Left ventricle myocardium inferior (tissue), 1 donor: ENCODE measurements at regions not wholly inside any gene's neighbourhood (a gene's known extent, or its start where the extent isn't known, plus 50 kb on each side); places are given as distances from the start of the nearest gene placed in this dataset.
A peak's percentile ranks its signal among the peaks of the same experiment; 100 is the strongest.

Experiments
- DNase-seq: peaks from one replicate; pipeline ENCODE4 v3.0.0-alpha.2; 2020
- H3K27ac ChIP-seq: fragments of 200-600 bp; replicated peaks from 2 replicates; pipeline ENCODE4 v1.8.0; 2021
- H3K27me3 ChIP-seq: fragments of 200-600 bp; 2 replicates; pipeline ENCODE4 v1.8.0; 2021; ENCODE audit warnings: low read depth
- H3K36me3 ChIP-seq: fragments of 200-600 bp; 2 replicates; pipeline ENCODE4 v1.8.0; 2021
- H3K4me1 ChIP-seq: fragments of 200-600 bp; 2 replicates; pipeline ENCODE4 v1.8.0; 2021
- H3K4me3 ChIP-seq: fragments of 200-600 bp; 2 replicates; pipeline ENCODE4 v1.8.0; 2021; ENCODE audit warnings: mild to moderate bottlenecking, moderate library complexity
- H3K9me3 ChIP-seq: fragments of 200-600 bp; replicated peaks from 2 replicates; pipeline ENCODE4 v1.8.0; 2021
- CTCF ChIP-seq: fragments of 200-600 bp; IDR thresholded peaks from 2 replicates; pipeline ENCODE4 v1.8.0; 2021; ENCODE audit warnings: antibody characterized with exemption, mild to moderate bottlenecking, borderline replicate concordance
- intact Hi-C: fragments of 100-400 bp; cut with micrococcal nuclease; formaldehyde crosslinking; loops from one replicate; pipeline ENCODE4 v1.11.0; 2022
- donor health status: DM: no; HTN: yes; CAD: no; lungs with severe emphysema.

DNA sequence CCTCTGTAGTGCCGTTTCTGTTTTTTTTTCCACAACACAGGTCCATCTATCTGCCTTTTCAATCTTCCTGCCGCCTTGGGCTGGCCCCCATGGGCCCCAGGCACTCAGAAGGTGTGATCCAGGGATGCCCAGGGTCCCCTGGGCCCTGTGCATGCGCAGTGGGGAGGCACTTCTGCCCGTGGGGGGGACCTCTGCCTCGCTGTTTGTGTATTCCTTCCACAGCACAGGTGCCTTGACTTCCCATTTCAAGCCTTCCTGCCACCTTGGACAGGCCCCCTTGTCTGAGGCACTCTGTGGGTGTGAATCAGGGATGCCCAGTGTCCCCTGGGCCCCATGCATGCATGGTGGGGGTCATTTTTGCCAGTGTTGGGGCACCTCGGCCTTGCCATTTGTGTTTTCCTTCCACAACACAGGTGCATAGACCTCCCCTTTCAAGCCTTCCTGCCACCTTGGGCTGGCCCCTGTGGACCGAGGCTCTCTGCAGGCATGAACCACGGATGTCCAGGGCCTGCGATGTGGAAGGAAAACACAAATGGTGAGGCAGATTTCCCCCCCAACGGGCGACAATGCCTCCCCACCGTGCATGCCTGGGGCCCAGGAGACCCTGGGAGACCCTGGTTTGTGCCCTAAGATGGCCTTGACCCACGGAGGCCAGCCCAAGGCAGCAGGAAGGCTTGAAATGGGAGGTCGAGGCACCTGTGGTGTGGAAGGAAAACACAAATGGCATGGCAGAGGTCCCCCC lies 366.5 kb downstream of the ALG10 start:
- intact Hi-C loops = no loop called here
- H3K9me3 ChIP-seq = peaks cover 57% of the 10 kb centered on the region
- H3K4me3 ChIP-seq = no peak overlapping the region
- H3K4me1 ChIP-seq = no peaks in the 10 kb centered on the region
- peaks cover 69% of the 10 kb centered on the region for H3K27me3 ChIP-seq
- no peak for TF ChIP-seq CTCF
- H3K36me3 ChIP-seq = no peaks in the 10 kb centered on the region
- H3K27ac ChIP-seq = no peak overlapping the region
- no peak for DNase-seq

GRCh38 chr12:34389378-34390170 lies 367.3 kb downstream of the ALG10 start:
- no peak for DNase-seq
- Histone ChIP-seq H3K27me3 (peaks cover 61% of the 10 kb centered on the region), H3K36me3 (no peaks in the 10 kb centered on the region), H3K4me1 (no peaks in the 10 kb centered on the region), H3K27ac (no peak overlapping the region), H3K9me3 (peaks cover 59% of the 10 kb centered on the region), H3K4me3 (no peak overlapping the region)
- no peak for TF ChIP-seq CTCF
- intact Hi-C loops = no loop called here

DNA sequence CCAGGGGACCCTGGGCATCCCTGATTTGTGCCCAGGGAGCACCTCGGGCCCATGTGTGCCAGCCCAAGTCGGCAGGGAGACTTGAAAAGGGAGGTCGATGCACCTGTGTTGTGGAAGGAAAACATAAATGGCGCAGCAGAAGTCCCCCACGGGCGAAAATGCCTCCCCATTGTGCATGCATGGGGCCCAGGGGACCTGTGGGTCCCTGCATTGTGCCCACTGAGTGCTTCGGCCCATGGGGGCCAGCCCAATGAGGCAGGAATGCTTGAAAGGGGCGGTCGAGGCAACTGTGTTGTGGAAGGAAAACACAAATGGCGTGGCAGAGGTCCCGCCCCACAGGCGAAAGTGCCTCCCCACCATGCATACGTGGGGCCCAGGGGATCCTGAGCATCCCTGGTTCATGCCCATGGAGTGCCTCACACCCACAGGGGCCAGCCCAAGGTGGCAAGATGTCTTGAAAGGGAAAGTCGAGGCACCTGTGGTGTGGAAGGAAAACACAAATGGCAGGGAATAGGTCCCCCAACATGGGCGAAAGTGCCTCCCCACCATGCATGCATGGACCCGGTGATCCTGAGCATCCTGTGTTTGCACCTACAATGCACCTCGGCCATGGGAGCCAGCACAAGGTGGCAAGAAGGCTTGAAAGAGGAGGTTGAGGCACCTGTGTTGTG lies 368.0 kb downstream of the ALG10 start:
- no peak for TF ChIP-seq CTCF
- H3K36me3 ChIP-seq = no peaks in the 10 kb centered on the region
- intact Hi-C loops = no loop called here
- DNase-seq = no peak
- peaks cover 59% of the 10 kb centered on the region for H3K9me3 ChIP-seq
- no peak overlapping the region for H3K27ac ChIP-seq
- peaks cover 60% of the 10 kb centered on the region for H3K27me3 ChIP-seq
- H3K4me3 ChIP-seq = no peak overlapping the region
- no peaks in the 10 kb centered on the region for H3K4me1 ChIP-seq

- H3K27me3 ChIP-seq = peaks cover 64% of the 10 kb centered on the region
- H3K9me3 ChIP-seq = peaks cover 55% of the 10 kb centered on the region
- no peak for TF ChIP-seq CTCF
- peak; percentile 5 for DNase-seq
- intact Hi-C loops = no loop called here
- H3K4me1 ChIP-seq = no peaks in the 10 kb centered on the region
- H3K36me3 ChIP-seq = no peaks in the 10 kb centered on the region
- H3K27ac ChIP-seq = no peak overlapping the region
- H3K4me3 ChIP-seq = no peak overlapping the region
Observed at GRCh38 chr12:34390846-34391700, 368.8 kb downstream of the ALG10 start.
